ENCODE measurements at regions not wholly inside any gene's neighbourhood (a gene's known extent, or its start where the extent isn't known, plus 50 kb on each side); places are given as distances from the start of the nearest gene placed in this dataset.
A peak's percentile ranks its signal among the peaks of the same experiment; 100 is the strongest.

- DNase-seq (ENCODE audit: low spot score): no peak
Observed at GRCh38 chr2:37544591-37545031, 126.8 kb downstream of the CDC42EP3 start.

GRCh38 chr2:37549598-37549997 is 121.8 kb downstream of the CDC42EP3 start:
- DNase-seq (ENCODE audit: low spot score): no peak

DNA sequence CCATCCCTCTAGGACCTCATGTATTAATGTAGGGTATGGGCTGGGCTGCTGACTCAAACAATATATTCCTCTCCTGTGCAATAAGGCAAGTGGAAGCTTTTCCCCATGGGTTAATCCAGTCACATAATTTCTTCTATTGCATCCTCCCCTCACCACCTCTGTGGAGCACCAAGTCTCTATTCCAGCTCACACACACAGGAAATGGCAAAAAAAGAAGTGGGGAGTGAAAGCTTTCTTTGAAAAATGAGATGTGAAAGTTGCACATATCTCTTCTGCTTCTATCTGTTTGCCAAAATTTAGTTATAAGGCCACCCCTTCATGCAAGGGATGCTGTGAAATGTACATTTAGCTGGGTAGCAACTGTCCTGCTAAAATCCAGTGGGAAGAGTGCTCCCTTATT is 121.3 kb downstream of the CDC42EP3 start:
- DNase-seq (ENCODE audit: low spot score): no peak

GRCh38 chr2:37551783-37552182 is 119.7 kb downstream of the CDC42EP3 start:
- no peak for DNase-seq (ENCODE audit: low spot score)

DNA sequence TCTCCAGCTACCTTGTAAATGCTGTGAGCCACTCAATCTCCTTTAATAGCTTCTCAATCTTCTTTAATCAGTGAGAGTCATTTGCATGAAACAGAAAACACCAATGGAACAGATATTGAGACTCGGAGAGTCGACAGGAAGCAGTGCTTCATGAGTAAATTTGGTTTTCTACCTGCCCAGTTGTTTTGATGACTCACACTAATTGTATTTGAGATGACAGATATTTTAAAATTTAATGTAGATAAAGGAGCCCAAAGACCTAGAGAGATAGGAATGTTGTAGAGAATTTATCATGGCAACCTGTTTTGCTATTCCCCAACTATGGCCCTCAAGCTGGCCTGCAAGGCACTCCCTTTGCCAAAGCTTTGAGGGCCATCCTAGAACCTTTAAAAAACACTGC is 119.1 kb downstream of the CDC42EP3 start:
- peak; percentile 34 for DNase-seq (ENCODE audit: low spot score)

- no peak for DNase-seq (ENCODE audit: low spot score)
Observed at GRCh38 chr2:37553411-37554154, 117.9 kb downstream of the CDC42EP3 start.

GRCh38 chr2:37554155-37554510 is 117.3 kb downstream of the CDC42EP3 start:
- no peak for DNase-seq (ENCODE audit: low spot score)

DNA sequence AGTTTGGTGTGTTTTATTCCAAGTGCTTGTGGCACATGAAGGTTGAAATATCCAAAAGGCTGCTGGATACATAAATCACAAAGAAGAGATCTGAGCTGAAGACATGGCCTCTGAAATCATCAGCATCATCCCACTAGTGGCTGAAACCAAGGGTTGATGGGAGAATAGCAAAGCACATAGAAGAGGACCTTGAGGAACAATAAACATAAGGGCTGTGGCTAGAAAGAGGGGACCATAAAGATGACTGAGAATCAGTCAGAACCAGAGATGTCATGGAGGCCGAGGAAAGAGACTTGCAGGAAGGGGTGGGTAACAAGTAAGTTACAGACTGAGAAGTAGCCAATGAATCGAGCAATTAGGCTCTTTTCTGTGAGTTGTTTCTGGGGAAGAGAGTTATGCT is 116.8 kb downstream of the CDC42EP3 start:
- no peak for DNase-seq (ENCODE audit: low spot score)

GRCh38 chr2:37555457-37555856 is 116.0 kb downstream of the CDC42EP3 start:
- no peak for DNase-seq (ENCODE audit: low spot score)

DNA sequence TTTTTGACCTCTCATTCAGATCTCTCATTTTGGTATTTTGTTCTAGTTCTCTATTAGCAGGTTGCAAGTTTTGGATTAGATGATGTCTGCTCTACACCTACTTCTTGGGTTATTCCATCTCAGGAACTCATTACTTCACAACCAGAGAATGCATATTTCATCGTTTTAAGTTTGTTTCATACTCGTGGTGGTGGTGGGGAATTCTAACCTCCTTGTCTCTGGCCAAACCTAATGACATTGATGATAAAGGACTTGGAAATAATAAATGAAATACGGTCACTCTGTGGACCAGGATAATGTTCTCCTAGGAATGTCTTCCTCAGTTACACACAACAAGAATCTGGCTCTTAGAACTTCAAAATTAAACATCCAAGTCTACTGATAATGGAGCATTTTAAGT is 115.2 kb downstream of the CDC42EP3 start:
- DNase-seq (ENCODE audit: low spot score): no peak

GRCh38 chr2:37558623-37559022 is 112.8 kb downstream of the CDC42EP3 start:
- no peak for DNase-seq (ENCODE audit: low spot score)

- no peak for DNase-seq (ENCODE audit: low spot score)
Observed at GRCh38 chr2:37560241-37560848, 111.1 kb downstream of the CDC42EP3 start.

DNA sequence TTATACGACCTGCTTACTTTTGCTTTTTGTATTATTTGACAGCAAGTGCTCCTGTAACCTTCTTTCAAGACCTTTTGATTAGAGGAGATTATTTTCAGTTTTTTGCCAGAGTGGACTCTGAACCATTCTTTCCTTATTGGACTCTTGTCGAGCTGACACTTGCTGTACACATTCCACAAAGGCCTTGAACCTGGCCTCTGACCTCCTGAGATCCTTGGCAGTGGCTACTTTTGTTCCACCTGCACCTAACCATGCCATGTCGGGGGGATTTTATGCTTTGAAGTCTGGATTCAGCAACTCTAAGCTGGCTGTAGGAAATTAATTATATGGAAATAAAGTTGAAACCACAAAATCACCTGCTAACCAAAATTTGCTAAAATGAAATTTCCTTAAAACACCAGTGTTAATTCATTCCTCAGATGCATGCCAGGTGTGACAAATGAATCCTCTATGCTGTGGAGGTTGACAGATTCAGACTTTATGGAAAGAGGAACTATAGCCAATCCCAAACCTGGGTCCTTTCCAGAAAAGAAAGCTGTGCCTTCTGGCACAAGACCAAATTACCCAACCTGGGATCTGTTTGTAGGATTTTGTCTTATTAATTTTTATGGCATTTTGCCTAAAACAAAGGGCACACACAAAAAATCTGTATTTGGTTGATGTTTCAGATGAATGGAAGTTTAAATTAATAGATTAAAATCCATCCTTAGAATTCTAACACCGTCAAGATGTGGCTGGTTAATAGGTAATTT is 110.4 kb downstream of the CDC42EP3 start:
- no peak for DNase-seq (ENCODE audit: low spot score)

- peak; percentile 89 for DNase-seq (ENCODE audit: low spot score)
Observed at GRCh38 chr2:37561615-37562569, 109.5 kb downstream of the CDC42EP3 start.

- DNase-seq (ENCODE audit: low spot score): no peak
Observed at GRCh38 chr2:37563375-37564015, 107.9 kb downstream of the CDC42EP3 start.

GRCh38 chr2:37564356-37564755 is 107.1 kb downstream of the CDC42EP3 start:
- no peak for DNase-seq (ENCODE audit: low spot score)

GRCh38 chr2:37566517-37566981 is 104.9 kb downstream of the CDC42EP3 start:
- DNase-seq (ENCODE audit: low spot score): no peak

DNA sequence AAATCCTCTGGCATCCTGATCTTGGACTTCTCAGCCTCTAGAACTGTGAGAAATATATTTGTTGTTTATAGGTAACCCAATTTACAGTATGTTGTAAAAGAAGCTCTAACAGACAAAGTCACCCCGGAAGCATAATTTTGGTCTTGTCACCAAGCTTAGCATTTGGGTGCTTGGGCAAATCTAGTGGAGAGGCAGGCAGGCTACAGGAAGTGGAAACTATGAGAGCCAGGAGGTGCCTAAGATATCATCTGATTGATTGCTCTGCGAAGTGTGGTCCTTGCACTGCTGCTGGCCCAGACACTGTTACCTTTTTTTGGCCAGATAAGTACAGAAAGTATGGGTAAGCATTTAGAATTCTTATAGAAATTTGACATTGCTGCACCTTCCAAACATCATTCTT is 102.9 kb downstream of the CDC42EP3 start:
- no peak for DNase-seq (ENCODE audit: low spot score)

- DNase-seq (ENCODE audit: low spot score): no peak
Observed at GRCh38 chr2:37569131-37569823, 102.2 kb downstream of the CDC42EP3 start.

DNA sequence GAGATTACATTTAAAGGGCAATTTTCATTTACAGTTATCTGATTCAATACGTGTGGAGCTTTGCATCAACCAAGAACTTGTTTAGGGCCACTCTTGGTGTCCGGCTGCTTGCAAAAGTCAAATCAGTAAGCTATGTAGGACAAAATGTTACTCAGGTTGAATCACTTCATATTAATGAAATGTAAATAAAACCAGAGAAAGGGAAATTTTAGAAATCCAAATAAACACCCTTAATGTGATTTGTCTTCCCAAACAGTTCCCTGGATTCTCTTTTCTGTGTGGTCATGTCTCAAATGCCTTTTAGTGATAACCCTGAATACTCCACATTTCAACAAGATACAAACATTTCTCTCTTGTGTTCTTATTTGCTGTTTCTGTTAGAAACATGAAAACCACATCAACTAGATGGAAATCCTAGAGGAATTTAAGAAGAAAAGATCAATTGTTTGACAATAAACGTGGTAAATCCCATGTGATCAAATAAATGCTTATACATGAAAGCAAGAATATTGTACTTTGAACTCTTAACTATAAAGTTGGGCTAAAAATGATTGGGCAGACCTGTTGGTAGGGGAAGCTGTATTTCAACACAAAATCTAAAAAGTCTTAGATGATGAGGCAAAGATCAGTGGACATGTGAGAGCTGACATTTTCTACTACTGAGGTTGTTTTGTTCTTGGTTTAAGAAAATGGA is 101.3 kb downstream of the CDC42EP3 start:
- DNase-seq (ENCODE audit: low spot score): peak; percentile 94

Measured in SW480 (cell line).